ENCODE measurements at regions not wholly inside any gene's neighbourhood (a gene's known extent, or its start where the extent isn't known, plus 50 kb on each side); places are given as distances from the start of the nearest gene placed in this dataset.

DNA sequence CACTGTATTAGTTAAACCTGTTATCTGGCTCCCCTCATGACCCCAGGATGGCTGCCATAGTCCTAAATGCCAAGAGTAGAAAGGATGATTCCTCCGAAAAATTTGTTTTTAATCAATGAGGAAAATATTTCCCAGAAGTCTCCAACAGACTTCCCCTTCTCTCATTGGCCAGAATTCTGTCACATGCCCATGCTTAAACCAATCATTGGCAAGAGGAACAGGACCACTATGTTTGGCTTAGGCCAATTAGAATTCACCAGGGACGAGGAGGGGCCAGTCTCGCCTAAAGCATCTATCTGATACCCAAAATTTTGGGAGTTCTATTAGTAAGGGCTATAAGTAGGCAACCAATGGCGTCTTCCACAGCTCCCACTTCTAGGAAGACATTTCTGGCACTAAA lies 71.2 kb upstream of the IL6 start:
- TF ChIP-seq, protein P1, sequence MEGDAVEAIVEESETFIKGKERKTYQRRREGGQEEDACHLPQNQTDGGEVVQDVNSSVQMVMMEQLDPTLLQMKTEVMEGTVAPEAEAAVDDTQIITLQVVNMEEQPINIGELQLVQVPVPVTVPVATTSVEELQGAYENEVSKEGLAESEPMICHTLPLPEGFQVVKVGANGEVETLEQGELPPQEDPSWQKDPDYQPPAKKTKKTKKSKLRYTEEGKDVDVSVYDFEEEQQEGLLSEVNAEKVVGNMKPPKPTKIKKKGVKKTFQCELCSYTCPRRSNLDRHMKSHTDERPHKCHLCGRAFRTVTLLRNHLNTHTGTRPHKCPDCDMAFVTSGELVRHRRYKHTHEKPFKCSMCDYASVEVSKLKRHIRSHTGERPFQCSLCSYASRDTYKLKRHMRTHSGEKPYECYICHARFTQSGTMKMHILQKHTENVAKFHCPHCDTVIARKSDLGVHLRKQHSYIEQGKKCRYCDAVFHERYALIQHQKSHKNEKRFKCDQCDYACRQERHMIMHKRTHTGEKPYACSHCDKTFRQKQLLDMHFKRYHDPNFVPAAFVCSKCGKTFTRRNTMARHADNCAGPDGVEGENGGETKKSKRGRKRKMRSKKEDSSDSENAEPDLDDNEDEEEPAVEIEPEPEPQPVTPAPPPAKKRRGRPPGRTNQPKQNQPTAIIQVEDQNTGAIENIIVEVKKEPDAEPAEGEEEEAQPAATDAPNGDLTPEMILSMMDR (IDR thresholded peaks at IDR 0.05), result no peak

DNA sequence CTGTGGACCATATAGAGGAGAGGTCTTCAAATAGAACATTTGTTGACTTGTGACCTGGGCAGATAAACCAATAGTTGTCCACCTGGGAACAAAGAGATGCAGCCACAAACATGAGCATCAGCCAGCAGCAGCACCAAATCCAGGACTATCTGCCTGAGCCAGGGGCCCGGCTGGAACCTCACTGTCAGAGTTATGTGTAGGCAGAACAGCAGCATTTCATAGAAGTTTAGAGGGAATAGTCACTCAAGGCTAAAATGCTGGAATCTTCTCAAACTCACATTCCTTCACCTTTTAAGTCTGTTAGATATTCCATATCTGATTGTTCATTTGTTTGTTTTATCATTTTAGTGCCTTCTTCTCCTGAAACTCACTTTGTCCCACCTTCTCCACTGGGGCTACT lies 72.2 kb upstream of the IL6 start:
- TF ChIP-seq, protein P1 (IDR thresholded peaks at IDR 0.05), result no peak

DNA sequence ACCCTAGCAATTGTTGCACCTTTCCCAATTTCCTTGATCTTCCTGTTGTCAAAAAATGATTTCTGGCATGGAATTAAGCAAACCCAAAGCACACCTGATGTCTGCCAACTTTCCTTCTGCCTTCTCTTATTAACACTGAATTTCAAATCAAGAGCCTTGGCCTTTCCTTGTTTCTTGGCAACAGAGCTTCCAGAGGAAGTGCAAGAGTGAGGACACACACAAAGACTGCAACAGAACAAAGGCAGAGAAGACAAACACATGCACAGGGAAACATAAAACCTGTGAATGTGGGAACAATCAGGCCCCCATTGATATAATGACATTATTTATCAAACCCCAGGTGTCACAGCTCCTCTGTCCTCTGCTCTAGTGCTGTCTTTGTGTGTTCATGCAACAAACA lies 73.0 kb upstream of the IL6 start:
- TF ChIP-seq, protein P1 (IDR thresholded peaks at IDR 0.05), result no peak

DNA sequence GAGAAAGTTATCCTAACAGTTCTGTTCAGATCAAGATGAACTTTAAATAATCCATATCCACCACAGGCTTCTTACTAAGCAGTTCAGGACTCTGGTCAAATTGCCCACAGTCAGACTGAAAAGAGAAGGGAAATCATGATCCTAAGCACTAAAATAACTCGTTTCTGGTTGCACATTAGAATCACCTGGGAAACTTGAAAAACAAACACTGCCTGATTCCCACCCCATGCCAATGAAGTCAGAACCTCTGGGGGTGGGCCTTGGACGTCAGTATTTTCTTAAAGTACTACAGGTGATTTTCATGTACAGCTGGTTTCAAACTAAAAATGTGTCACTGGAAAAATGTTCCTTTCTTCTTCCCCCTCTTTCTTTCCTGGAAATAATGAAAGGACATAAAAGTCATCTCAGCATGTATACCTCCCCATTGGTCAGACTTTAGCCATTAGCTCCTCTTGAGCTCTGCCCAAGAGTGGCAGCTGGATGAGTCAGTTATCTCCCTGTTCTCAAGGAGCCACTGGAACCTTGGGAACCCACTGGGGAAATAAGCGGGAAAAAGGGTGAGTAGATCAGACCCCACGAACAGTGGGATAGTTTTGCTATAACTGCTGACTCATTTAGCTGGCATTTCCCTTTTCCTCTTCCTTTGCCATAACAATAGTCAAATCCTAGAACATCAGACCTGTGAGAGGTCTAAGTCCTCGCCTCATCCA lies 75.3 kb upstream of the IL6 start:
- TF ChIP-seq, protein P1 (IDR thresholded peaks at IDR 0.05), result no peak

DNA sequence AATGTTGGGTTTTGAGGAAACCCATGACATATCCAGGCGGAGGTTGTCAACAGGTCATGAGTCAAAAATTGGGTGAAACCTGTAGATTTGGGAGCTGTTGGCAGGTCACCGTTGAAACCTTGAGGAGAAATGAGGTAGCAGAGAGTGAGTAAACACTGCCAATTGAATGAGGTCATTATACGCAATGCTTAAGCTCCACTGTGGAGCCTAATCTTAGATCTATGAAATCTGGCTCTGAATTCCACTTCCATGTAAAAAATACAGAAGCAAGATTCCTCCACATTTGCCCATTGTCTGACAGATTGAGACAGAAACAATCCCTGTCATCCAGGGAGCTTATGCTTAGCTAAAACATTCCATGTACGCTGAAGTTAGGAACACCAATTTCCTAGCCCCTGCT lies 76.0 kb upstream of the IL6 start:
- TF ChIP-seq, protein P1 (IDR thresholded peaks at IDR 0.05), result no peak

DNA sequence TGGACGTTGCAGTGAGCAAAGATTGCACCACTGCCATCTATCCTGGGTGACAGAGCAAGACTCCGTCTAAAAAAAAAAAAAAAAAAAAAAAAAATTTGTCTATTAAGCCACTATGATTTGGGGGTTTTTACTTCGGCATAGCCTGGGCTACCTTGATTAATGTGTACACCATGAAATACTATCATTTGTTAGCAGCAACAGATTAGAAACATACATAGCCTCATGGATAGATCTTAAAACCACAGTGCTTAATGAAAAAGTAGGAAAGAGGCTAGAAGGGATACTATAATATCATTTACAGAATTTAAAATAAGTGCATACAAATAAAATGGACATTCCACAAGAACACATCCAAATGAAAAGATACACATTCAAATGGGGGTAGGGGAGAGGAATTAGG lies 77.3 kb upstream of the IL6 start:
- TF ChIP-seq, protein P1 (IDR thresholded peaks at IDR 0.05), result no peak

DNA sequence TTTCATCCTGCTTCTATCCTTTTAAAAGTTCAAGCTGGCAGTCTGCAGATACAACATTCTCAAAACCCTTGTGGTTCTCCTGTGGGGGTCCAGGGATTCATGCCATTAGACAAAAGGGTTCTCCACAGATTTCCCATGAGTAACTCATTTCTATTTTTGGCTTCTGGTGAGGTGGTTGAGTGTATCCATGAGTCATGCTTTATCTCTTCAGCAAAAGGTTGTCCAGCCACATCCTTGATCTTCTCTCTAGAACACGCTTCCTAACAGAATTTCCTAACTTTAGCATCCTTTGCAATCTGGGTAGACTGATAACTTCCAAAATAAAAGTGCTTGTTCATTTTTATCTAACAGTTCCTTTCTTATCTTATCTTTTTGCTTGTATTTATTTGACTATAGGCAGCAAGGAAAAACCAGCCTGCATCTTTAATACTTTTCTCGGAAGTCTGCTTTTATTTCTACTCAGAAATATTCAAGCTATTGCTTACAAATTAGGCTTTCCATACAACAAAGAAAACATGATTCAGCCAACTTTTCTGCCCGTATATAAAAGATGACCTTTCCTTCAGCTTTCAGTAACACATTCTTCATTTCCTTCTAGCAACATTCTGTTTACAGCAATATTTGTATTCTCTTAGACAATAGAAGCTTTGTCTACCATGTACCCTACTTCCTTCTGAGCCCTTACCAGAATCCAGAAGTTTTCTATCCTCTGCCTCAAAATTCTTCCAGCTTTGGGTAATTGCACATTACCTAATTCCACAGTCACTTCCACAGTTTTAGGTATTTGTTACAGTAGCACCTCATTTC lies 79.3 kb upstream of the IL6 start:
- TF ChIP-seq, protein P1 (IDR thresholded peaks at IDR 0.05), result no peak

Data from LNCAP (cell line).